Naive B cell (primary cell): ENCODE measurements at regions not wholly inside any gene's neighbourhood (a gene's known extent, or its start where the extent isn't known, plus 50 kb on each side); places are given as distances from the start of the nearest gene placed in this dataset.

ENCODE experiments used
- ATAC-seq, 2 donors: fragments of 150-1000 bp; cut with Tn5 transposase; 2 replicates each; pipeline ENCODE4 v1.10.0; 2021; ENCODE audit warnings: low read depth in 2 of 2, mild to moderate bottlenecking in 2 of 2, moderate library complexity in 2 of 2
- DNase-seq: peaks from one replicate; pipeline ENCODE4 v3.0.0; 2022
- H3K27ac Mint-ChIP-seq, 6 donors: one replicate each; pipeline ENCODE4 v1.8.0; 2020 to 2022; ENCODE audit warnings: mild to moderate bottlenecking in 6 of 6, mixed read lengths in 6 of 6, moderate library complexity in 5 of 6, inconsistent platforms in 2 of 6
- H3K27me3 Mint-ChIP-seq, 3 donors: one replicate each; pipeline ENCODE4 v1.8.0; 2021 to 2022; ENCODE audit warnings: mixed read lengths in 3 of 3, mild to moderate bottlenecking in 1 of 3
- H3K36me3 Mint-ChIP-seq, 2 donors: one replicate each; pipeline ENCODE4 v1.8.0; 2020 to 2022; ENCODE audit warnings: mixed read lengths in 2 of 2, inconsistent platforms in 1 of 2, mild to moderate bottlenecking in 1 of 2
- H3K4me1 Mint-ChIP-seq, 3 donors: one replicate each; pipeline ENCODE4 v1.8.0; 2020 to 2022; ENCODE audit warnings: mixed read lengths in 3 of 3, inconsistent platforms in 1 of 3, mild to moderate bottlenecking in 1 of 3, moderate library complexity in 1 of 3
- H3K4me3 Mint-ChIP-seq, 8 donors: one replicate each; pipeline ENCODE4 v1.8.0; 2020 to 2022; ENCODE audit warnings: mild to moderate bottlenecking in 8 of 8, mixed read lengths in 8 of 8, moderate library complexity in 8 of 8, inconsistent platforms in 2 of 8
- H3K9me3 Mint-ChIP-seq, 7 donors: one replicate each; pipeline ENCODE4 v1.8.0; 2020 to 2022; ENCODE audit warnings: mixed read lengths in 7 of 7, mild to moderate bottlenecking in 5 of 7, inconsistent platforms in 2 of 7, moderate library complexity in 1 of 7

DNA sequence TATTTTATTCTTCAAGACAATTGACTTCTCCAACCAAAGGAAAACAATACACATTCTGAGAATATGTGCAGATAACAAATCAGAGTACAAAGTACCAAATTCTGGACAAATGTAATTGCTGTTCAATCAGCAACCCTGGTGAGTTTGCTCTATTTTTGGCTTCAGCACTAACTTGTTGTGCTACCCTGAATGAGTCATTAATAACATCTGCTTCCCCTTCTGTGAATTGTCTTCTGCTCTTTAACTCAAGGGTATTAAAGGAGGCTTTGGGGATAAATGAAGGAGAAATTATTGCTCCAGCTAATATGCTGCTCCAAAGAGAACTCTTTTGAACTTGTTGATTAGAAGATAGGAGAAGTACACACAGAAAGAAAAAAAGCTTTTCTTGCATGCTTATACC is 459.3 kb downstream of the HTR7 start:
- ATAC-seq: no peak
- Mint-ChIP-seq H3K36me3 (no peaks in the 10 kb centered on the region), H3K27ac (no peak overlapping the region), H3K9me3 (no peaks in the 10 kb centered on the region), H3K27me3 (peaks cover 0 to 21% (median 16%) of the 10 kb centered on the region in 3 donors), H3K4me1 (no peaks in the 10 kb centered on the region), H3K4me3 (no peak overlapping the region)
- no peak for DNase-seq

DNA sequence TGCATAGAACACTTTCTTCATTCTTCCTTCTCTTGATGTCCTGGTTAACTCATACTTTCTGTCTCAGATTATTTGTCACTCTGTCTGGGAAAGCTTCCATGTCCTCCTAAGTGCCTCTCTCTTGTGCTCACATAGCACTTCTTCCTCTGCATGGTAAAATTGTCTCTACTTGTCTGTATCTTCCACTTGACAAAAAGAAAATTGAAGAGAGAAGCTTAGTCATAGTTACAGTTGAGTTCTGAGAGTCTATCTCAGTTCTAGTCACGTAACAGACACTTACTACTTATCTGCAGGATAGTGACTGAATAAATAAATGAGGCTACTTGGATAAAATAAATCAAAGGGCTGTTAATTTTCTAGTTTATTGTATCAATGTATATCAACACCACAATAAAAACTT is 458.1 kb downstream of the HTR7 start:
- H3K36me3 Mint-ChIP-seq: no peaks in the 10 kb centered on the region
- no peak overlapping the region for H3K27ac Mint-ChIP-seq
- no peak overlapping the region for H3K4me3 Mint-ChIP-seq
- no peak for DNase-seq
- H3K27me3 Mint-ChIP-seq: peaks cover 0 to 18% (median 8%) of the 10 kb centered on the region in 3 donors
- H3K4me1 Mint-ChIP-seq: no peaks in the 10 kb centered on the region
- no peak for ATAC-seq
- H3K9me3 Mint-ChIP-seq: no peaks in the 10 kb centered on the region

DNA sequence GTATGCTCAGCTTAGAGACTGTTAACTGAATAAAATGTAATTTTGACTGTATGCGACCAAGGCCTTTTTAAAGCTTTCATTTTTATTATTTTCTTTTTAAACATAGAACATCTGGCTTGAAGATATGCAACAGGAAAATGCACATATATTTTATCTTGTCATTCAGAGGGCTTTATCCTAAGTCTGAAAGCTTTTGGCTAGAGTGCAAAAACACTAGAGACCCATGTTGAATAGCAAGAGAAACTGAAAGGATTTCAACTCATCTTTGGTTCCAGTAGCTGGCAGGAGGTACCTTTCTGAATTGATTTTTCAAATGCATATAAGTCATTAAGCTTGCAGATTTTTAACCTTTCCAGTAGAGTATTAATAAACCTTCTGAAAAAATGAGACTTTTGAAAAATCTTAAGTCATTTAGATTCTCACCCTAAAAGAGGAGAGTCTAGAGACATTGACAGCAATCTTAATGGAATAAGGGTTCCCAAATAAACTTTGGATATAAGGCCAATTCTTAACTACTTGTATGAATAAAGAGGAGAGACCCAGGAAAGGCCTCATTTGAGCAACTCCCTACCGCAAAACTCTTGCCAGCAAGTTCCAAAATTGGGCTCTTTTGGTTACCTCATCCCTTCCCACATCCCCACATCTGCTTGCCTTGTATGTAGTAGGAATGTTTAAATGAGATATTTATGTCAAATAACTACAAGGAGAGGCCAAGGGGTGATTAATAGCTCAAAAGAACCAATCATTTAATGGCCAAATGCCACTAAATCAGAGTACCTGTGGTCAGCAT is 454.4 kb downstream of the HTR7 start:
- DNase-seq (no peak), ATAC-seq (no peak)
- Mint-ChIP-seq H3K27ac (no peak overlapping the region), H3K27me3 (peaks cover 0 to 18% (median 0%) of the 10 kb centered on the region in 3 donors), H3K36me3 (no peaks in the 10 kb centered on the region), H3K4me3 (no peak overlapping the region), H3K9me3 (no peaks in the 10 kb centered on the region), H3K4me1 (no peaks in the 10 kb centered on the region)

DNA sequence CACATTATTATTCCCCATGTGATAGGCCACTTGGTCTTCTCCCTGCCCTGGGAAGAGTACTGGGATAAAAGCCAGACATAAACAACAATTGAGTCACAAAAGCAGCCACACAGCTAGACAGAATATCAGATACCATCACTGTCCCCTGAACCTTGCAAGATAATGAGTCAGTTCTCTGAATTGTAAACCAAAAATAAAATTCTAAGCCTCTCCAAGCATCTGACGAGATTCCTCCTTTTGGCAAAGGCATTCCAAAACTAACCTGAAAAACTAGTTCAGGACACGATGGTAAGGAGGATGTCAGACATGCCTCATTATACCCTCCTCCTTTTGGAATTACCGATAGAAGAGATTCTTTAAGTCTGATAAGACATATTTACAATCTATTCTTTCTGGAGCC is 450.7 kb downstream of the HTR7 start:
- Mint-ChIP-seq H3K36me3 (no peaks in the 10 kb centered on the region), H3K4me1 (no peaks in the 10 kb centered on the region), H3K27ac (no peak overlapping the region), H3K27me3 (peaks cover 0 to 4% (median 0%) of the 10 kb centered on the region in 3 donors), H3K9me3 (peaks cover 2 to 30% (median 9%) of the 10 kb centered on the region in 7 donors), H3K4me3 (no peak overlapping the region)
- no peak for DNase-seq
- no peak for ATAC-seq

DNA sequence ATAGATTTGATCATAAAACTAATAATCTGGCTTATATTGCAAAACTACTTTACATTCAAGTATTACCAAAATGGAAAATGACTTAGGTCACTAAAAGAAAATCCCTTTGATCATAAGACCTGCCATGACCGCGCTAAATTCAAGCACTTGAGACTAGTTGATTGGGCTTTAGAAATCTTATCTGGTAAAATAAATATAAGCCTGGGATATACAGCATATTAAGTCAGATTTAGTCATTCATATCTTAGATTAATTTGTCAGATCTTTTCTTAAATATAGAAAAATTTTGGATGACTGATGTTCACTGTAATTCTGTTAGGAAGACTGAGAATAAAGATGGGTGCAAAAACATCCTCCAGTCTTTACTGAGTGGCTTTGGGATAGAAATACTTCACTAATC is 450.0 kb downstream of the HTR7 start:
- no peaks in the 10 kb centered on the region for H3K4me1 Mint-ChIP-seq
- H3K27me3 Mint-ChIP-seq: peaks cover 0 to 4% (median 0%) of the 10 kb centered on the region in 3 donors
- ATAC-seq (no peak), DNase-seq (no peak)
- peaks cover 2 to 30% (median 9%) of the 10 kb centered on the region in 7 donors for H3K9me3 Mint-ChIP-seq
- no peaks in the 10 kb centered on the region for H3K36me3 Mint-ChIP-seq
- no peak overlapping the region for H3K4me3 Mint-ChIP-seq
- H3K27ac Mint-ChIP-seq: no peak overlapping the region

DNA sequence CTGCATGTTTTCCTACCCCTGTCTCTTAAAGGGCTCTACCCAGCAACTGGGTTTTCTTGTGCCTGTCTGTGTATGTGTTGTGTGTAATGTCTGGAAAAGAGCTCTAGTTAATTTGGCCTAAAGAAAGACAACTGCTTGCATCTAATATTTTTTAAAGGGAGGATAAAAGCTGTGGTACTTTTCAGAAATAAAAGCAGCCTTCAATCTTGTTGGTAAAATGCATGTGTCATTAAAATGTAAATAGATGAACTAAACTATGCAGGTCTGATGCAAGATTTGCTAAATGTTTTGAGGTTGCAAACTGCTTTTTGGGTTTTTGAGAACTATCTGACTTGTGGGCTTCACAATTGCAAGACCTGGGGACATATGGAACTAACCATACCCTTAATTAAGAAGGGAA is 445.3 kb downstream of the HTR7 start:
- Mint-ChIP-seq H3K36me3 (no peaks in the 10 kb centered on the region), H3K27me3 (peaks cover 0 to 3% (median 0%) of the 10 kb centered on the region in 3 donors), H3K9me3 (peaks cover 2 to 30% (median 9%) of the 10 kb centered on the region in 7 donors), H3K27ac (no peak overlapping the region), H3K4me3 (no peak overlapping the region), H3K4me1 (no peaks in the 10 kb centered on the region)
- ATAC-seq: no peak
- DNase-seq: no peak

DNA sequence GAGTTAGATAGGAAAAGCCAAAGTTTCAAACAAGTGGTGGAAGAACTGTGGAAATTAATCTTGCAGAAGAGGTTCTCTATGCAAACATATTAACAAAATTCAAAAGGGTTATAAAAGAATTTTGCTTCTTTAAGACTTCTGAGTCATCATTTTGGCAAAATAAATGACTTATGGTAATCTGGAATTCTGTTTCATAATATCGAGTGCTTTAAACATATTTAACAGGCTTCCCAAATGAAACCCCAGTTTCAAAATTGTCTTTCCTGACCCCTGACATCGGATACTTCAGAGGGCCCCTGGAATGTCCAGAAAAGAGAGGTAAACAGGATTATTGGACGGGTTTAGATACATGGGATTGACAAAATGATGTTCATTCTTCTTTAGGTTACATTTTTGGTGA is 444.6 kb downstream of the HTR7 start:
- Mint-ChIP-seq H3K27ac (no peak overlapping the region), H3K4me3 (no peak overlapping the region), H3K36me3 (no peaks in the 10 kb centered on the region), H3K4me1 (no peaks in the 10 kb centered on the region), H3K27me3 (peaks cover 0 to 3% (median 0%) of the 10 kb centered on the region in 3 donors), H3K9me3 (peaks cover 2 to 30% (median 9%) of the 10 kb centered on the region in 7 donors)
- ATAC-seq (no peak), DNase-seq (no peak)

DNA sequence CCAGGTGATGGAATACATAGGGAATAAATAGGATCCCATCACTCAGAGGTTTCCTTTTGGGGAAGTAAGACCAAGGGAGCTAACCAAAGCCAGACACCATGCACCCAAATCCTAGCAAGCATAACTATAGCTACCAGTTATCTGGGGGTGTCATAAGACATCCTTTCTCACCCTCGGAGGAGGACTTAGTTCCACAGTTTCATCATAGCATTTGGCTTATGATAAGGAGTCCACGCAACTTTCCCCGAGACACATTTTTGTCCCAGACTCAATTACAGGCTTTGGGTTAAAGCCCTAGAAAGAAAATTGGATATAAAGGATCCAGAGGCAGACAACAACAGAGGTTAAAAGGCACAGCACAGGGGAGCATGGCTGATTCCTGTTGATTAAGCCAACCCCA is 442.9 kb downstream of the HTR7 start:
- Mint-ChIP-seq H3K4me3 (no peak overlapping the region), H3K27me3 (peaks cover 0 to 3% (median 0%) of the 10 kb centered on the region in 3 donors), H3K9me3 (peaks cover 2 to 20% (median 10%) of the 10 kb centered on the region in 7 donors), H3K36me3 (no peaks in the 10 kb centered on the region), H3K27ac (no peak overlapping the region), H3K4me1 (no peaks in the 10 kb centered on the region)
- no peak for ATAC-seq
- DNase-seq: no peak

DNA sequence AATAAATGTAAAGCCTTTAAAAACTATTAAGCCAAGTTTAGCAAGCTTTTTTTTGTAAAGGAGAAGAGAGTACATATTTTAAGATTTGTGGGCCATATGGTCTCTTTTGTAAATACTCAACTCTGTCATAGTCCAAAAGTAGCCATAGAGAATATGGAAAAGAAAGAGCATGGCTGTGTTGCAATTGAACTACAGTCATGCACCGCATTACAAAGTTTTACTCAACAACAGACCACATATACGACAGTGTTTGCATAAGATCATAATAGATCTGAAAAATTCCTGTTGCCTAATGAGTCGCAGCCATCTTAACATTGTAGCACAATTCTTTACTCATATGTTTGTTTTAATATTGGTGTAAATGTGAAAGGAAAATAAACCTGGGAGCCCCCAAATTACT is 440.8 kb downstream of the HTR7 start:
- Mint-ChIP-seq H3K9me3 (peaks cover 0 to 4% (median 0%) of the 10 kb centered on the region in 7 donors), H3K4me1 (no peaks in the 10 kb centered on the region), H3K4me3 (no peak overlapping the region), H3K36me3 (no peaks in the 10 kb centered on the region), H3K27ac (no peak overlapping the region), H3K27me3 (peaks cover 0 to 3% (median 0%) of the 10 kb centered on the region in 3 donors)
- ATAC-seq: no peak
- DNase-seq: no peak

DNA sequence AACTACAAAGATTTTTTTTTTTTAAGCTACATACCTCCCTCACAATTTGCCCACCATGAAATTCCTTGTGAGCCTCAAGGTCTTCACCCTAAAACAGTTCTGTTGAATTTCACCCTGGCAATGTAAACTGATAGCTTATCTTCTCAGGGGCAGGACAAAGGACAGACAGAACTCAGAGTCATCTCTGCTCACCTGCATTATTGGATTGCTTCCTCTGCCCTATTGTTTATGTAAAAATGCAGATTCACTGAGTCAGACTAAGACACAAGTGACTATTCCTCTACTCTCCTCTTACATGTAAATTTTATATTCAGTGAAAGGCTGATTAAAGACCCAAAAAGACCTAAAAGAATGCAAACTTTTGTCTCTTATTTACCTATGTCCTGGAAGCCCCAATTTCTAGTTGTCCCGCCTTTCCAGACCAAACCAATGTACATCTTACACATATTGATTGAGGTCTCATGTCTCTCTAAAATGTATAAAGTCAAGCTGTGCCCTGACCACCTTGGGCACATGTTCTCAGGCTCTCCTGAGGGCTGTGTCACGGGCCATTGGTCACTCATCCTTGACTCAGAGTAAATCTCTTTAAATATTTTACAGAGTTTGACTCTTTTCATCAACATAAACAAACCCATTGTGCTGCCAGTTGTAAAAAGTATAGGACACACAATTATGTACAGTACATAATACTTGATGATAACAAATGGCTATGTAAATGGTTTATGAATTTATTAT is 440.2 kb downstream of the HTR7 start:
- Mint-ChIP-seq H3K9me3 (peaks cover 0 to 10% (median 0%) of the 10 kb centered on the region in 7 donors), H3K4me1 (no peaks in the 10 kb centered on the region), H3K27me3 (peaks cover 0 to 3% (median 0%) of the 10 kb centered on the region in 3 donors), H3K36me3 (no peaks in the 10 kb centered on the region), H3K4me3 (no peak overlapping the region), H3K27ac (no peak overlapping the region)
- no peak for DNase-seq
- no peak for ATAC-seq

DNA sequence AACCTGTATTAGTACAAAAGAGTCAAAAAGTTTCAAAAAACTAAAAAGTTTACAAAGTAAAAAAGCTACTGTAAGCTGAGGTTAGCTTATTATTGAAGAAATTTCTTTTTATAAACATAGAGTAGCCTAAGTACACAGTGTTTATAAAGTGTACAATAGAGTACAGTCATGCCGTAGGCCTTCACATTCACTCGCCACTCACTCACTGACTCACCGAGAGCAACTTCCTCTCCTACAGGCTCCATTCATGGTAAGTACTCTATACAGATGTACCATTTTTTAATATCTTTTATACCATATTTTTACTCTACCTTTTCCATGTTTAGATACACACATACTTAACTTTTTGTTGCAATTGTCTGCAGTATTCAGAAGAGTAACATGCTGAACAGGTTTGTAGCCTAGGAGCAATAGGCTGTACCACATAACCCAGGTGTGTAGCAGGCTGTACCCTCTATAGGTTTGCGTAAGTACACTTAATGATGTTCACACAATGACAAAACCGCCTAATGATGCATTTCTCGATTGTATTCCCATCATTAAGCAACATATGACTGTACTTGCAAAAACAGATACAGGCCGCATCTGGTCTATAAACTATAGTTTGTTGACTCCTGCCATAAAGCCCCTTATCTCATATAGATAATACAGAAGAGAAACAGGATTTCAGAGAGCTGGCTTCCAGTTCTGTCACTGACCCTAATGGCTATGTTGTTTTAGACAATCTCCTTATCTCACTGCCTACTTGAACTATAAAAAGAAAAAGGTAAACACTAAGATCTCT is 438.8 kb downstream of the HTR7 start:
- Mint-ChIP-seq H3K36me3 (no peaks in the 10 kb centered on the region), H3K27me3 (peaks cover 0 to 1% (median 0%) of the 10 kb centered on the region in 3 donors), H3K4me1 (no peaks in the 10 kb centered on the region), H3K27ac (no peak overlapping the region), H3K9me3 (peaks cover 0 to 17% (median 5%) of the 10 kb centered on the region in 7 donors), H3K4me3 (no peak overlapping the region)
- DNase-seq (no peak), ATAC-seq (no peak)

DNA sequence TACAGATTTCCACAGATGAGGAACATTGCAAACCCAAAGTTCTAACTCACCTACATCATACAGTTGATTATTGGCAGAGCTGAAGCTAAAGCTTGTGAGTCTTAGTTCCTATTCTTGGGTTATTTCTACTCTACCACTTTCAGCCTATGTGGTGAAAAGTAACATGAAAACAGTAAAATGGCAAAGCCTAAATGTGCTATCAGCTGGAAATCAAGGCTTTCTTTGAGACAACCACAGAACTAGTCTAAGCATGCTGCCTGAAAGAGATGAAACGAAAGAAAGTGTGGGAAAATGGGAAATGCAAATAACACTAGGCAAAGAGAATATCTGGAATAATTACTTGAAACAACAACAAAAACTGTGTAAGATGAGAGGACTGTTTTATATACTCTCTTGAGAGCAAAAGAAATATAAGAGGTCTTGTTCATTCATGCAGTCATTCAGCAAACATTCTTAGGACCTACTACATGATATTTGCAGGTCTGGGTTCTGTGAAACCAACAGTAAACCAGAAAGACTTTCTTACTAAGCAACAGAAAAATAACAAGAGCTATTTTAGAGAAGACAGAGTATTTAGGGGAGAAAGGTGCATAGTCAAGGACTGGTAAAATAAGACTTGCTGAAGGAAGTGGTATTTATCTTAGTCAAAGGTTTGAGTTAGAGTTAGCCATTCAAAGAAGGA is 437.1 kb downstream of the HTR7 start:
- DNase-seq (no peak), ATAC-seq (no peak)
- Mint-ChIP-seq H3K36me3 (no peaks in the 10 kb centered on the region), H3K9me3 (peaks cover 0 to 17% (median 7%) of the 10 kb centered on the region in 7 donors), H3K27me3 (peaks cover 0 to 6% (median under 1%) of the 10 kb centered on the region in 3 donors), H3K4me1 (no peaks in the 10 kb centered on the region), H3K4me3 (no peak overlapping the region), H3K27ac (no peak overlapping the region)

DNA sequence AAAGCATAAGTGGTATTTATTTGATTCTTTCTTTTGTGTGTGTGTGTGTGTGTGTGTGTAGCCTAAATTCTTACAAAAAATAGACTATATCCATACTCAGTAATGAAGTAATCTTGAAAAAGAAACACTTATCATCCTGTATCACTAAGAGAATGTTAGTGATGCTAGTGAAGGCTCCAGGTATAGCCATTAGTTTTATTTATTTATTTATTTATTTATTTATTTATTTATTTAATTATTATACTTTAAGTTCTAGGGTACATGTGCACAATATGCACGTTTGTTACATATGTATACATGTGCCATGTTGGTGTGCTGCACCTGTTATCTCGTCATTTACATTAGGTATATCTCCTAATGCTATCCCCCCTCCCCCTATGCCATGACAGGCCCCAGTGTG is 436.0 kb downstream of the HTR7 start:
- H3K9me3 Mint-ChIP-seq: peaks cover 2 to 17% (median 8%) of the 10 kb centered on the region in 7 donors
- no peak overlapping the region for H3K4me3 Mint-ChIP-seq
- H3K27me3 Mint-ChIP-seq: peaks cover 0 to 8% (median 6%) of the 10 kb centered on the region in 3 donors
- no peak overlapping the region for H3K27ac Mint-ChIP-seq
- no peaks in the 10 kb centered on the region for H3K36me3 Mint-ChIP-seq
- no peaks in the 10 kb centered on the region for H3K4me1 Mint-ChIP-seq
- DNase-seq: no peak
- ATAC-seq: no peak
